Amniotic stem cell (primary cell): ENCODE measurements at regions not wholly inside any gene's neighbourhood (a gene's known extent, or its start where the extent isn't known, plus 50 kb on each side); places are given as distances from the start of the nearest gene placed in this dataset.
"Not testable (repeated sequence)": the region's sequence is repeated elsewhere in the genome, so short reads cannot be mapped to it uniquely, and the experiment has no call there.

Source experiments
- DNase-seq: peaks from one replicate; lab custom pipeline; 2025; lab: John Stamatoyannopoulos, UW

GRCh38 chr13:108077284-108077683 is 138.1 kb downstream of the LIG4 start:
- DNase-seq, result no peak

- not testable (repeated sequence) for DNase-seq
These were observed 140.9 kb downstream of the LIG4 start for GRCh38 chr13:108074429-108074828.

- no peak for DNase-seq
These were observed 144.4 kb downstream of the LIG4 start for GRCh38 chr13:108070925-108071324.

GRCh38 chr13:108070491-108070890 is 144.8 kb downstream of the LIG4 start:
- DNase-seq, result no peak

GRCh38 chr13:108069521-108070210 is 145.7 kb downstream of the LIG4 start:
- no peak for DNase-seq

GRCh38 chr13:108064372-108064771 is 151.0 kb downstream of the LIG4 start:
- DNase-seq, result not testable (repeated sequence)

- DNase-seq, result no peak
These were observed 155.2 kb downstream of the LIG4 start for GRCh38 chr13:108060111-108060510.

- DNase-seq, result no peak
These were observed 159.1 kb downstream of the LIG4 start for GRCh38 chr13:108056278-108056677.

GRCh38 chr13:108049211-108049610 is 166.1 kb downstream of the LIG4 start:
- DNase-seq, result no peak

GRCh38 chr13:108044954-108045353 is 170.4 kb downstream of the LIG4 start:
- DNase-seq, result no peak

- DNase-seq, result not testable (repeated sequence)
These were observed 172.5 kb downstream of the LIG4 start for GRCh38 chr13:108042866-108043265.

- DNase-seq, result no peak
These were observed 178.0 kb downstream of the LIG4 start for GRCh38 chr13:108037348-108037747.

GRCh38 chr13:108036411-108036932 is 178.9 kb downstream of the LIG4 start:
- no peak for DNase-seq

- no peak for DNase-seq
These were observed 180.4 kb downstream of the LIG4 start for GRCh38 chr13:108034909-108035410.

GRCh38 chr13:108033800-108034707 is 181.3 kb downstream of the LIG4 start:
- no peak for DNase-seq

- no peak for DNase-seq
These were observed 183.5 kb downstream of the LIG4 start for GRCh38 chr13:108031865-108032264.

- DNase-seq, result no peak
These were observed 184.6 kb downstream of the LIG4 start for GRCh38 chr13:108030769-108031168.

GRCh38 chr13:108026680-108027410 is 188.5 kb downstream of the LIG4 start:
- DNase-seq, result no peak

GRCh38 chr13:108020027-108020426 is 195.3 kb downstream of the LIG4 start:
- no peak for DNase-seq

GRCh38 chr13:108018371-108018870 is 196.9 kb downstream of the LIG4 start:
- no peak for DNase-seq

GRCh38 chr13:108006619-108007018 is 208.7 kb downstream of the LIG4 start:
- DNase-seq, result no peak

- DNase-seq, result no peak
These were observed 210.1 kb downstream of the LIG4 start for GRCh38 chr13:108005231-108005630.
